22Rv1 (cell line): ENCODE measurements at regions not wholly inside any gene's neighbourhood (a gene's known extent, or its start where the extent isn't known, plus 50 kb on each side); places are given as distances from the start of the nearest gene placed in this dataset.

Source experiments
- CTCF ChIP-seq: fragments of 450-650 bp; IDR thresholded peaks from 2 replicates; pipeline ENCODE4 v1.5.1; 2017; ENCODE audit warnings: mild to moderate bottlenecking
- ZFX ChIP-seq: fragments of 450-650 bp; IDR thresholded peaks from 2 replicates; pipeline ENCODE4 v1.6.1; 2017; ENCODE audit warnings: antibody characterized with exemption, borderline replicate concordance

GRCh38 chr5:8234179-8234770, 365.3 kb downstream of the MTRR start:
- TF ChIP-seq CTCF (no peak), ZFX (no peak)
